SK-N-SH (cell line): ENCODE measurements at regions not wholly inside any gene's neighbourhood (a gene's known extent, or its start where the extent isn't known, plus 50 kb on each side); places are given as distances from the start of the nearest gene placed in this dataset.

Experiments
- CTCF ChIA-PET: fragments of 300-600, 350-600 bp; formaldehyde crosslinking; extraction: SDS; loops from one replicate; lab custom pipeline; 2021; lab: Yijun Ruan, JAX
- POLR2A ChIA-PET: fragments of 350-600 bp; sonication (Branson Sonifier 250); formaldehyde crosslinking; extraction: SDS; loops from one replicate; lab custom pipeline; 2020; ENCODE audit warnings: antibody characterized with exemption, inconsistent platforms; lab: Yijun Ruan, JAX
- DNase-seq: peaks from one replicate; pipeline ENCODE4 v3.0.0; 2012
- H2AFZ ChIP-seq: fragments of 200-600 bp; sonication (generic); 2 replicates; pipeline ENCODE4 v1.8.1; 2016; ENCODE audit warnings: antibody characterized with exemption, mild to moderate bottlenecking, low read depth
- H3F3A ChIP-seq: fragments of 200-600 bp; sonication (generic); replicated peaks from 2 replicates; pipeline ENCODE3; 2016; ENCODE audit warnings: antibody characterized with exemption, mild to moderate bottlenecking; ENCODE audit not compliant: insufficient read depth
- H3K27ac ChIP-seq, 2 experiments: fragments of 200-500 bp in 1 of 2; fragments of 200-600 bp in 1 of 2; sonication (Bioruptor generic) in 1 of 2; sonication (generic), shearing (Covaris generic) in 1 of 2; 2 replicates each; pipeline versions ENCODE4 v1.5.1 to v1.6.1; 2014 to 2016; ENCODE audit warnings: low read depth in 2 of 2, inconsistent platforms in 1 of 2, low read length in 1 of 2, mild to moderate bottlenecking in 1 of 2, mixed read lengths in 1 of 2
- H3K27me3 ChIP-seq: fragments of 200-600 bp; sonication (generic), shearing (Covaris generic); 2 replicates; pipeline ENCODE4 v1.6.1; 2016; ENCODE audit warnings: mixed run types; ENCODE audit not compliant: insufficient read depth
- H3K36me3 ChIP-seq, 2 experiments: fragments of 200-500 bp in 1 of 2; fragments of 200-600 bp in 1 of 2; sonication (Bioruptor generic) in 1 of 2; sonication (generic) in 1 of 2; replicated peaks in 1 of 2; 2 replicates each; pipeline versions ENCODE3 to v1.5.1; 2014 to 2016; ENCODE audit warnings: low read length in 1 of 2, mild to moderate bottlenecking in 1 of 2; ENCODE audit not compliant: insufficient read depth in 2 of 2, control insufficient read depth in 1 of 2
- H3K4me1 ChIP-seq, 2 experiments: fragments of 200-500 bp in 1 of 2; fragments of 200-600 bp in 1 of 2; sonication (Bioruptor generic) in 1 of 2; sonication (generic), shearing (Covaris generic) in 1 of 2; 2 replicates each; pipeline versions ENCODE4 v1.5.1 to v1.6.1; 2014 to 2016; ENCODE audit warnings: low read depth in 1 of 2, low read length in 1 of 2, mixed run types in 1 of 2; ENCODE audit not compliant: insufficient read depth in 2 of 2, control insufficient read depth in 1 of 2
- H3K4me2 ChIP-seq: fragments of 200-600 bp; sonication (generic), shearing (Covaris generic); 2 replicates; pipeline ENCODE4 v1.6.1; 2017; ENCODE audit warnings: mixed run types
- H3K4me3 ChIP-seq, 2 experiments: fragments of 200-500 bp in 1 of 2; fragments of 200-600 bp in 1 of 2; sonication (Bioruptor generic) in 1 of 2; sonication (generic), shearing (Covaris generic) in 1 of 2; 2 replicates each; pipeline versions ENCODE4 v1.5.1 to v1.8.1; 2014 to 2016; ENCODE audit warnings: low read depth in 2 of 2, inconsistent platforms in 1 of 2, low read length in 1 of 2, mild to moderate bottlenecking in 1 of 2, mixed read lengths in 1 of 2, moderate library complexity in 1 of 2
- H3K79me2 ChIP-seq: fragments of 200-600 bp; sonication (generic); 2 replicates; pipeline ENCODE4 v1.8.1; 2017; ENCODE audit warnings: mild to moderate bottlenecking; ENCODE audit not compliant: insufficient read depth
- H3K9ac ChIP-seq: fragments of 200-600 bp; sonication (generic); 2 replicates; pipeline ENCODE4 v1.6.1; 2017; ENCODE audit warnings: mixed run types
- H3K9me2 ChIP-seq: fragments of 200-600 bp; sonication (generic); 2 replicates; pipeline ENCODE4 v1.6.1; 2017; ENCODE audit warnings: mixed run types
- H3K9me3 ChIP-seq: fragments of 200-600 bp; sonication (generic); 2 replicates; pipeline ENCODE4 v1.6.1; 2017; ENCODE audit warnings: mixed run types, mild to moderate bottlenecking, moderate library complexity
- H4K20me1 ChIP-seq: fragments of 200-600 bp; sonication (generic); 2 replicates; pipeline ENCODE4 v1.6.1; 2017; ENCODE audit warnings: mild to moderate bottlenecking, mixed run types; ENCODE audit not compliant: insufficient read depth
- CTCF ChIP-seq: fragments of 200-600 bp; sonication (generic); IDR thresholded peaks from 2 replicates; pipeline ENCODE4 v1.6.1; 2017; ENCODE audit warnings: antibody characterized with exemption, mild to moderate bottlenecking, moderate library complexity
- EZH2phosphoT487 ChIP-seq: fragments of 200-600 bp; sonication (generic); IDR thresholded peaks from 2 replicates; pipeline ENCODE4 v1.6.1; 2017; ENCODE audit warnings: low read depth, mixed run types, mild to moderate bottlenecking, antibody characterized with exemption, moderate library complexity, borderline replicate concordance
- GATA2 ChIP-seq: sonication (generic); formaldehyde crosslinking; IDR thresholded peaks from 2 replicates; pipeline ENCODE4 v1.5.0; 2020; ENCODE audit warnings: mild to moderate bottlenecking, missing genetic modification reagents
- MEF2A ChIP-seq: IDR thresholded peaks from 2 replicates; pipeline ENCODE4 v1.4.0; 2012; ENCODE audit warnings: low read depth, borderline replicate concordance
- NFIC ChIP-seq: IDR thresholded peaks from 2 replicates; pipeline ENCODE4 v1.4.0; 2012; ENCODE audit warnings: borderline replicate concordance
- RAD21 ChIP-seq: IDR thresholded peaks from 2 replicates; pipeline ENCODE4 v1.6.1; 2012; ENCODE audit warnings: mild to moderate bottlenecking, low read length
- REST ChIP-seq: IDR thresholded peaks from 2 replicates; pipeline ENCODE4 v1.6.1; 2012; ENCODE audit warnings: mild to moderate bottlenecking, low read depth, low read length, moderate library complexity
- ZBTB33 ChIP-seq: IDR thresholded peaks from 2 replicates; pipeline ENCODE4 v1.4.0; 2012; ENCODE audit warnings: low read depth, borderline replicate concordance
- WGBS: methylation state at CpG from one replicate; pipeline ENCODE4 v1.1.6; 2017; ENCODE audit warnings: low lambda C conversion rate; 5-methylcytosine and 5-hydroxymethylcytosine counted together

- TF ChIP-seq REST, result no peak
- TF ChIP-seq ZBTB33, result no peak
- TF ChIP-seq NFIC, result no peak
- no peak for TF ChIP-seq EZH2phosphoT487
- TF ChIP-seq GATA2 (CRISPR knock-in tag), result no peak
- no peak for TF ChIP-seq CTCF
Measured at GRCh38 chr6:130682066-130682465, 145.1 kb upstream of the SMLR1 start (continued).

GRCh38 chr6:130683761-130684517 lies 143.3 kb upstream of the SMLR1 start:
- no peak overlapping the region for H3K9ac ChIP-seq
- DNase-seq, result no peak
- WGBS, result 68% methylated on average over 7 of the region's 7 CpGs
- H3F3A ChIP-seq, result no peaks in the 10 kb centered on the region
- TF ChIP-seq RAD21, result no peak
- no peak for TF ChIP-seq MEF2A
- H3K4me2 ChIP-seq, result no peak overlapping the region
- no peaks in the 10 kb centered on the region for H3K79me2 ChIP-seq
- no peaks in the 10 kb centered on the region for H3K36me3 ChIP-seq
- H3K4me1 ChIP-seq, result peaks cover 0 to 5% of the 10 kb centered on the region in 2 experiments; a peak in 1 of 4 replicates
- no peak overlapping the region; the same call in 1 of the 2 replicates for H2AFZ ChIP-seq
- no peaks in the 10 kb centered on the region for H3K9me2 ChIP-seq
- no peaks in the 10 kb centered on the region for H4K20me1 ChIP-seq
- ChIA-PET CTCF (no interaction called here), POLR2A (no interaction called here)
- H3K27me3 ChIP-seq, result no peaks in the 10 kb centered on the region
- H3K27ac ChIP-seq, result no peak overlapping the region
- H3K9me3 ChIP-seq, result no peaks in the 10 kb centered on the region
- no peak overlapping the region for H3K4me3 ChIP-seq
